ENCODE measurements at regions not wholly inside any gene's neighbourhood (a gene's known extent, or its start where the extent isn't known, plus 50 kb on each side); places are given as distances from the start of the nearest gene placed in this dataset.

GRCh38 chr5:143761663-143762062, 50.3 kb upstream of the HMHB1 start:
- no peak for DNase-seq

- no peak for DNase-seq
These were observed 51.2 kb upstream of the HMHB1 start for GRCh38 chr5:143760755-143761154.

- DNase-seq = no peak
These were observed 51.8 kb upstream of the HMHB1 start for GRCh38 chr5:143760131-143760505.

- DNase-seq = no peak
These were observed 52.4 kb upstream of the HMHB1 start for GRCh38 chr5:143759396-143760130.

- DNase-seq = no peak
These were observed 53.2 kb upstream of the HMHB1 start for GRCh38 chr5:143758750-143759149.

GRCh38 chr5:143758015-143758414, 53.9 kb upstream of the HMHB1 start:
- no peak for DNase-seq

GRCh38 chr5:143757116-143757515, 54.8 kb upstream of the HMHB1 start:
- DNase-seq = no peak

- no peak for DNase-seq
These were observed 56.0 kb upstream of the HMHB1 start for GRCh38 chr5:143755966-143756365.

GRCh38 chr5:143752165-143752850, 59.7 kb upstream of the HMHB1 start:
- no peak for DNase-seq

GRCh38 chr5:143751342-143751741, 60.6 kb upstream of the HMHB1 start:
- no peak for DNase-seq

- DNase-seq = no peak
These were observed 62.3 kb upstream of the HMHB1 start for GRCh38 chr5:143749581-143750205.

GRCh38 chr5:143748516-143748915, 63.4 kb upstream of the HMHB1 start:
- no peak for DNase-seq

- no peak for DNase-seq
These were observed 69.0 kb upstream of the HMHB1 start for GRCh38 chr5:143742951-143743350.

GRCh38 chr5:143741421-143741820, 70.5 kb upstream of the HMHB1 start:
- no peak for DNase-seq

GRCh38 chr5:143740956-143741355, 71.0 kb upstream of the HMHB1 start:
- no peak for DNase-seq

GRCh38 chr5:143739746-143740145, 72.2 kb upstream of the HMHB1 start:
- DNase-seq = no peak

- DNase-seq = no peak
These were observed 73.3 kb upstream of the HMHB1 start for GRCh38 chr5:143738417-143739401.

GRCh38 chr5:143737062-143737461, 74.9 kb upstream of the HMHB1 start:
- no peak for DNase-seq

GRCh38 chr5:143734456-143734780, 77.5 kb upstream of the HMHB1 start:
- DNase-seq = no peak

GRCh38 chr5:143733665-143734455, 78.1 kb upstream of the HMHB1 start:
- DNase-seq = no peak

- DNase-seq = no peak
These were observed 79.6 kb upstream of the HMHB1 start for GRCh38 chr5:143732402-143732801.

- no peak for DNase-seq
These were observed 81.7 kb upstream of the HMHB1 start for GRCh38 chr5:143730112-143730801.
